ENCODE measurements at regions not wholly inside any gene's neighbourhood (a gene's known extent, or its start where the extent isn't known, plus 50 kb on each side); places are given as distances from the start of the nearest gene placed in this dataset.

DNA sequence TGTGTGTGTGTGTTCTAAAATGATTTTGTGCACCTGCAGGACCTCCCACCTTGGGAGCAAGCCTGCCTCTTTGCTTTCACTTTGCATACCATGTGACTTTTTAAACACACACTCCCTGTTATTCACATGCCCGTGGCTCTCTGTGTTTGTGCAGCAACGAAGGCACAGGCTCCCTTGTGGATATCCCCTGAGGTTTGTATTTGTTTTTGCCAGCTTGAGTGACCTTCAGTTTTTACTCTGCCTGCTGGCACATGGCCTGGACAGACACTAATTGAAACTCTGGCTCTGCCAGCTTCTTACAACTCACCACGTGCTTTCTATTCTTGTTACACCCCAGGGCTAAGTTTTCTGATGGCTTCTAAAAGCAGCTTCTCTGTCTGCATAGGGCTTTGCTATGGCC lies 885.8 kb downstream of the SH3BGRL start:
- DNase-seq = peak; percentile 71 to 91

DNA sequence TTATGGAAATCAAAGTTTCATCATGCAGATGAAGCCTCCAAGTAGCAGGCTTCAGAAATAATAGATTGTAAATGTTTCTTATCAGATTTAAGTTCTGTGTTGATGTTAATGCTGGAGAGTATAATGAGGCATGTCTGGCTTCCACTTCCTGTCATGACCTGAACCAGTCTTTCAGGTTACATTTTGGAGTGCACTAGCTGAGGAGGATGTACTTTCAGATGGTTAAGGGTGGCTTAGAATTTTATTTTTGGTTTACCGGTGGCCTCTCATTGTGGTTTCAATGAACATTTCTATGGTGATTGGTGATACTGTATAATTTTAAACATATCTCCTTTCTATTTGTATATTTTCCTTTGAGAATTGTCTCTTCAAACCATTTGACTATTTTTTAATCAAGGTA lies 890.4 kb downstream of the SH3BGRL start:
- DNase-seq = no peak

DNA sequence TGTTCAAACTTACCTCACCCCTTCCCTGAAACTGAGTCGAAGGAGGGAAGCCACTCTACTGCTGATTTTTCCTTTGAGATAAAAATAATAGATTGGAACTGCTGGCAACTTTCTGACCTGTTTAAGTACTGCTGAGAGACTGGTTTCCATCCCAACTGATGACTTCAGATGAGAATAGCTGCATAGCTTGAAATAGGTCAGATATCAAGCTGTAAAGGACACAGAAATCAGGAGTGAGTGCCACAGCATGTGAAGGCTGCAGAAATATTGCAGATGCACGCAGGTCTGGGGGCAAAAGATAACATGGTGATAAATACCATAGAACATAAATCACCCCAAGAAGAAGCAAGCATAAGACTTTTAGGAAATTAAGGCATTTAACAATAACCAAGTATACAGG lies 923.2 kb downstream of the SH3BGRL start:
- DNase-seq = no peak

DNA sequence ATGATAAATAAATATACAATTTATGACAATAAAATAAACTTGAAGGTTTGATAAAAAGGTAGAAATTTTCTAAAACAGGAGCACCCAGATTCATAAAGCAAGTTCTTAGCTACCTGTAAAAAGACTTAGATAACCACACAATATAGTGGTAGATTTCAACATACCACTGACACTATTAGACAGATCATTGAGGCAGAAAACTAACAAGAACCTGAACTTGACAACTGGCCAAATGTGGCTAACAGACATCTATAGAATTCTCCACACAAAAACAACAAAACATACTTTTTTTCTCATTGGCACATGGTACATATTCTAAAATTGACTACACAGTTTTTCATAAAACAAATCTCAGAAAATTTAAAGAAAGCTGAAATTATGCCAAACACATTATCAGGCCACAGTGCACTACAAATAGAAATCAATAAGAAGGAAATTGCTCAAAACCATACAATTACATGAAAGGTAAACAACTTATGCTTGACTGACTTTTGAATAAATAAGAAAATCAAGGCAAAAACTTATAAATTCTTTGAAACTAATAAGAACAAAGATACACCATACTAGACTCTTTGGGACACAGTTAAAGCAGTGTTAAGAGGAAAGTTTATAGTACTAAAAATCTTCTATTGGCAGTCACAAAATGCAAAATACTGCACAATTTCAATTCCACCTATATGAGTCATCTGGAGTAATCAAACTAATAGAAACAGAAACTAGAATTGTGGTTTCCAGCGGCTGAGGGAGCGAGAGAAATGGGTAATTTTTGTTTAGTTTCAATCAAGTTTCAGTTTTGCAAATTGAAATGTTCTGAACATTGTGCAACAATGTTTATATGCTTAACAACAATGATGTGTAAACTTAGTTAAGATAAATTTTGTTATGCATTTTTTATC lies 925.6 kb downstream of the SH3BGRL start:
- no peak for DNase-seq

GRCh38 chrX:82134378-82134777 lies 932.5 kb downstream of the SH3BGRL start:
- no peak for DNase-seq

DNA sequence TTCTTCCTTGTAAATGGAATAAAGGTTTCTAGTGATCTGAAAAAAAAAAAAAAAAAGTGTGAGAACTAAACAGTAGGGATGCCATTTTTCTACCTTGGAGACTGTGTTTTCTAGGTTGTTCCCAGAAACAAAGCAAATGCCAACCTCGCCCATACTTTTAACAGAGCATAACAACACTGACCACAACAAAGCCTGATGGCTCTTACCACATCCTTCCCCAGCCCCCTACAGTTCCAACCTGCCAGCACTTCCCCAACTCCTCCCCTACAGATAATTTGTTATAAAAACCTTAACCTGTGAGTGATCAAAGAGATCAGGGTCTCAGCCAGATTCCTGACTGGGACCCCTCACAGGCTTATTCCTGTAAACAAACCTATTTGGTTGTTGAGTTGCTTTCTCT lies 940.0 kb downstream of the SH3BGRL start:
- DNase-seq = no peak

- no peak for DNase-seq
These were observed 959.3 kb downstream of the SH3BGRL start for GRCh38 chrX:82161195-82161594.

GRCh38 chrX:82163701-82164100 lies 961.8 kb downstream of the SH3BGRL start:
- DNase-seq = no peak

DNA sequence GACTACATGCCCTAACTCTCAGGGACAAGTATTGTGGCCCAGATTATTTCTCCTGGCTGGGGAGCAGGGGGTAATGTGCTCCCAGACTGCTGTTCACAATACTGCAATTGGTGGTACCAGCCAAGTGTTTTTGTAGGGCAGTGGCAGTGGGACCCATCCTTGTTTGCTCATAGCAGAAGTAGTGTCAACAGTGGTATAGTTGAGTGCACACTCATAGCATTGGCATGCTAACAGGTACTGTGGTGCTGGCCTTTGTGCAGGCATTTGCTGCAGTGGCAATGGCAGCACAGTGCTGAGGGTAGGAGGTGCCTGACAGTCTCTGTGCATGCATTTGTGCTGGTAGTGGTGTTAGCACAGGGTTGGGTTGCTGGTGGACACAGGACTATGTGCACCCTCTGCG lies 995.0 kb downstream of the SH3BGRL start:
- DNase-seq = no peak

DNA sequence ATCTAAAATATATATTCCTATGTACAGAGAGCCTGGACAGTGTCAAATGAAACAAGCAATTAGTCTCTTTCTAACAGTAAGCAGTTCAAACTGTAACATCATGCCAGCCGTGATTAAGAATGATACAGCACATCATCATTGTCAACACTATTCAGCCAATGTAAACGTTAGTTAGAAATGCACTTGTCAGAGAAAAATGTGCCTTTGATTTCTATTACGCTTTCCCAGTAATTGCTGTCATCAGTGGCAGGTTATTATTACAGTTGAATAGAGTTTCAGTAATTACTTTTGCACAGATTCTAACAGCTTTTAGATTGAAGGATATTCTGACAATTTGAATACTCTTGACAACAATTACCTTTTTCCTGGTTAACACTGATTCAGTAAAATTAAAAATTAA lies 1007.1 kb downstream of the SH3BGRL start:
- DNase-seq = peak; percentile 25 to 77

- DNase-seq = peak; percentile 26 to 43
These were observed 1016.5 kb downstream of the SH3BGRL start for GRCh38 chrX:82218361-82218760.

- no peak for DNase-seq
These were observed 1017.2 kb downstream of the SH3BGRL start for GRCh38 chrX:82219129-82219528.

- no peak for DNase-seq
These were observed 1023.1 kb downstream of the SH3BGRL start for GRCh38 chrX:82224961-82225360.

DNA sequence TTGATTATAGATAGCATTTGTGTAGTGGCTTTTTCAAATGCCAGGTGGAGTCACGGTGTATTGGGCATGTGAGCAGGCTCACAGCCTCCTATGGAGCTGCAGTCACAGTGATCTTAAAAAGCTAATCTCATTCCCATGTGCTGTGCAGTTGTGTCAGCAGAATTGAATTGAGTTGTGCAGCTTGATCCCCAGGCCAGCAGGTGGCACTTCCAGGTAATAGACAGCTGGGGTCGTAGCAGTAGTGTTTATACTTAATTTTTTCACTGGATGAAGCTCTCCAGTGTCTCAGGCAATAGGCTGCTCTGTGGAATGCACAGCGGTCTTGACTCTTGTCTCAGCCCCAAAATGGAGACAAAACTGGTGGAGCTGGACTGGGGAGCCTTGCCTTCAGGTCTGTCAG lies 1028.1 kb downstream of the SH3BGRL start:
- no peak for DNase-seq

DNA sequence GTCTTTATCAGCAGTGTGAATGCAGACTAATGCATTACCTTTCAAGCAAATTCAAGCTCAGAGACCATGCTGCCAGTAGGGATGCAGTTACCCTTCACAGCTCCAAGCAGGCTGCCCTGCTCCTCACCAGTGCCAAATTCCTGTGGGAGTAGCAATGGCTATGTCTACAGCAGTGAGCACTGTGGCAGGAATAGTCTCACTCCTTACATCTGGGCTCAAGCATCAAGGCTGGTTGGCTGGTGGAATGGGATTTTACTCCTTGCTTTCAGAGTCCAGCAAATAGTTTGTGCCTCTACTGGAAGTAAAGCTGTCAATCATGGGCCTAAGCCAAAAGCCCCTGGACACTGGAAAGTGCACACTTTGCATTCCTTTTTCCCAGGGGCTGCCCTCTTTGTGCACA lies 1030.8 kb downstream of the SH3BGRL start:
- no peak for DNase-seq

DNA sequence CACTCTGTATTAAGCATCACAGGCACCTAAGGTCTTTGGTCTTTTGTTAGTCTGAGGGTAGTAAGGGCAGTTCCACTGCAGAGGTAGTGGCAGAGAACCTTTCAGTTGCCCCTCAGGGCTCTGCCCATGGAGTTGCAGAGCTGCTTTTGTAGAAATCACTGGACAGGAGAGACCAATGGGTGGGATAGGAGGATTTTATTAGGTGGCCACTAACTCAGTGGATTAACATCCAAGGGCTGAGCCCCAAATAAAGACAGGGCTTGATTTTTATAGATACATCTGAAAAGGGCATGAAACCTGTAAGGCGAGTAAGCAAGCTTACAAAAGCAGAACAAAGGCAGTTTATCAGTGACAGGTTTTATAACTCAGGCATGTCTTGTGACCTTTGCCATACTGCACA lies 1035.4 kb downstream of the SH3BGRL start:
- DNase-seq = no peak

Measured in NCI-H2081 (cell line).